ENCODE measurements at regions not wholly inside any gene's neighbourhood (a gene's known extent, or its start where the extent isn't known, plus 50 kb on each side); places are given as distances from the start of the nearest gene placed in this dataset.
"Not testable (repeated sequence)": the region's sequence is repeated elsewhere in the genome, so short reads cannot be mapped to it uniquely, and the experiment has no call there.

DNA sequence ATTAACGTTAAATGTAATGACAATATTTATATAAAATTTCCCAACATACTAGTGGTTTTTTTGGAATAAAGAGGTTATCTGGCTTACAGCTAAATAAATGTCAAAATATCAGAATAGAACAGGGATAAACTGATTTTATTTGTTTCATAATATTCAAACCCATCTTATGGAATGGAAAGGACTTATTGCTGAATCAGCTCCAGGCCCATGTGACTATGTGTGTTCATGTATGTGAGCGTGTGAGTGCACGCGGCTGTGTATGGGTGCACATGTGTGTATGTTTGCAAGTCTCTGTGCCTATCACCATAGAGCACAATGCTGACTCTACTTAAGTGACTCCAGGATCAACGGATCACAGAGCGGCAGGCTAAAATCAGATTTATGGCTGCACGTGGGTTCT, 392.3 kb upstream of the GRM7 start:
- no peak for DNase-seq

DNA sequence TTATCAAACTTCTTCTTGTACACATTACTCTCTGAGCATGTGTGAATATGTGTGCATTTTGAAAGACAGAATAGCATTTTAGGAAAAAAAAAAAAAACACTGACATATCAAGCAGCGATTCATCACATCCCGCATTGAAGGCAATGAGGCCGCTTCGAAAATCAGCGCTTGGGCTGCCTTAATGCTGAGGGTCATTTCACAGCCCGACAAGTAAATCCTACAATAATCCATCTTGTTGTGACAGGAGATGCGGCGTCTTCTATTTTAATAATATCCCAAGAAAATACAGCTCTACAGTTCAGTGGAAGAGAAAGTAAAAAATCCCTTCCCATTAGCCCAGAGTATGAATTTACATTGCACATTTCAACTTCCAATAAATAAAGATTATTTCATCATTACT, 389.2 kb upstream of the GRM7 start:
- DNase-seq, result no peak

DNA sequence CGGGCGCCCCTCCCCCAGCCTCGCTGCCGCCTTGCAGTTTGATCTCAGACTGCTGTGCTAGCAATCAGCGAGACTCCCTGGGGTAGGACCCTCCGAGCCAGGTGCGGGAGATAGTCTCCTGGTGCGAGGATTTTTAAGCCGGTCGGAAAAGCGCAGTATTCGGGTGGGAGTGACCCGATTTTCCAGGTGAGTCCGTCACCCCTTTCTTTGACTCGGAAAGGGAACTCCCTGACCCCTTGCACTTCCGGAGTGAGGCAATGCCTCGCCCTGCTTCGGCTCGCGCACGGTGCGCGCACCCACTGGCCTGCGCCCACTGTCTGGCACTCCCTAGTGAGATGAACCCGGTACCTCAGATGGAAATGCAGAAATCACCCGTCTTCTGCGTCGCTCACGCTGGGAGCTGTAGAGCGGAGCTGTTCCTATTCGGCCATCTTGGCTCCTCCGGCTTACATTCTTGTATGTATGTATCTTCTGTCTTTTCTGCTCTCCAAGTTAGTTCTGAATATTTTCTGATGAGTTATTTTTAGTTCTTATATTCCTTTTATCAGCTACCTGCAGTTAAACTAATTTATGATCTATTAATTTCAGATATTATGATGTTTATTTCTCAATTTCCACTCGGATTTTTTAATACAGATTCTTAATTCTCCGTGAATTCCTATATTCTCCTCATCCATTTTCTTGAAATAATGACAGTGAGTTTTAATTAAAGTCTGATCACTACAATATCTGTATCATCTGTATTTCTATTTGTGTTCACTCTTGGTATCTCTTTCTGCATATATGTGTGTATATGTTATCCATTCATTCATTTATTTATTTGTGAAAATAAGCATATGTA, 370.2 kb upstream of the GRM7 start:
- DNase-seq, result not testable (repeated sequence)

DNA sequence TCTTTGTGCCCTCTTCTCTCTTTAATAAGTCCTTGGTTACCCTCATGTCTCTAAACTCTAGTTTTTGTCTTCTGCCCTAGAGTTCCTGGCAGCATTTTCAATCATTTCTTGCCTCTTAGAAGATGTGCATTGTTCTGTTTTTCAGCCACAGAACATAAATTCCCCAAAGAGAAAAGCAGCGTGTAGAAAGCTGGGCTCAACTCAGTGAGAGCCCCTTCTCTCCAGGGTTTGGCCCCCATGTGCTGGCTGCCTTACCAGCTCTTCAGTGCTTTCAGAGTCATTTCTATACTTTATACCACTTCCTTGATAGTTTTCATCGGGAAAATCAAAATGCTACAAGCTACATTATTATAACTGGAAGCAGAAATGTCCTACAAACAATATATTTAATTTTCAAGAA, 369.1 kb upstream of the GRM7 start:
- no peak for DNase-seq

DNA sequence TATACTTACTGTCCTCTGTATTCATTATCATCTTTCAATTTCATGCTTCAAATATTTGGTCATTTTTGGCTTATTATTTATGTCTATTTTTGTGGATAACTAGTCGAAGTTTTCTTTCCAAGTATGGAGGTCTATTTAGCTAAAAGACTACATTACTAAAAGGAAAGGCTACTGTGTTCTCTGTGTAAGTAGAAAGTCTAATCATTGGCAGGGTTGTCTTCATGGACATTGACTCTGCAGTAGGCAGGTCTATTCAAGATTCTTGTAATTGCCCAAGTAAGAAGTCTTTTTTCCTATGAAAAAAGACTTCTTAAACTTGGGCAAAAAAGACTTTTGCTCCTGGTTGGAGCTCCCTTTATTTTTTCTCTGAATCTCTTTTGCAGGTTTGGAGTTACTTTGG, 368.6 kb upstream of the GRM7 start:
- no peak for DNase-seq

DNA sequence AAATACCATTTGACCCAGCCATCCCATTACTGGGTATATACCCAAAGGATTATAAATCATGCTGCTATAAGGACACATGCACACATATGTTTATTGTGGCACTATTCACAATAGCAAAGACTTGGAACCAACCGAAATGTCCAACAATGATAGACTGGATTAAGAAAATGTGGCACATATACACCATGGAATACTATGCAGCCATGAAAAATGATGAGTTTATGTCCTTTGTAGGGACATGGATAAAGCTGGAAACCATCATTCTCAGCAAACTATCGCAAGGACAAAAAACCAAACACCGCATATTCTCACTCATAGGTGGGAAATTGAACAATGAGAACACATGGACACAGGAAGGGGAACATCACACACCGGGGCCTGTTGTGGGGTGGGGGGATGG, 362.0 kb upstream of the GRM7 start:
- DNase-seq, result not testable (repeated sequence)

DNA sequence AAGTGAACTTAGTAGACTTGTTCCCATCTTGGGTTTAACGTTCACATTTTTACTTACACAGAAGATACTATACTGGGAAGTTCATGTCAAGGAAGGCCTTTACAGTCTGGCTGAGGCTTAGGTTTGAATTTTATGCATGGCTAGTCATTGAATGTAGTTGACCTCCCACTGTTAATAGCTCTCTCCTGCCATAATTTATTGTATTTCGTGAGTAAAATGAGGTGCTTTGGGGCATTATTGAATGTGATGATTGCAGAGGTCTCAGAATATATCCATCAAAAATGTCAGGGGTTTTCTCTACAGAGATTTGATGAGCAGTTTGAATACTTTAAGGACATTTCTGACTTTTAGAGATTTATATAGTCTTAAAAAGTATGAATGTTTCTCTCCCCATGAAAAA, 356.6 kb upstream of the GRM7 start:
- no peak for DNase-seq

DNA sequence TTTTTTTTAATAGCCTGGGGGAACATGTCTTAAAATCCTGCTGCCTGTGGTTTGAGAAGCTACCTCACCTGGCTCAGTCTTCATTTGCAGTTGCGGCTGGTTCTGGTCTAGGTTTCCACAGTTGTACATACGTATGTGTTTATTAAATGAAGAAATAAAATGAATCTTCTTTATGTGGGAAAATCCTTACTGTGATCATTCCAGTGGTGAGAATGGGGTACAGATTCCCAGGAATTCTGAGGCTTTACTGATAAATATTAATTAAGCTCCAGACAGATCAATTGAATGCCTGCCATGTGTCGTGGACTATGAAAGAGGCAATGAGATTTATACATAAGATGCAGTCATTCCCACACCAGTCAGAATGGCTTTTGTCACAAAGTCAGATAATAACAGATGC, 356.1 kb upstream of the GRM7 start:
- DNase-seq, result no peak

DNA sequence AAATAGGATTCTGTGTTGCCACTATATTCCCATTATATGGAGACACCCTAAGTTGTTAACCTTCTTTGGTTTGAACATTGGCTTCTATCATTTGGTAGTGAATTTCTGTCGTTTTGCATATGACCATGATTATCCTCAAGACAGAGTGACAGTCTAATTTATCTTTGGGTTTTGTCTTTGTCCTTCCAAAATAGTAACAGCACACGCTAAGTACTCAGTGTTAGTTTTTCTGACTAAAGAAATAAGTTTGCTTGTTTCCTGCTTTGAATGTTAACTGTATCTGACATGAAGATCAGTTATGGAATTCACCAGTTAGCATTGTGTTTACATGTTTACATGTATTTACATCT, 352.5 kb upstream of the GRM7 start:
- no peak for DNase-seq

DNA sequence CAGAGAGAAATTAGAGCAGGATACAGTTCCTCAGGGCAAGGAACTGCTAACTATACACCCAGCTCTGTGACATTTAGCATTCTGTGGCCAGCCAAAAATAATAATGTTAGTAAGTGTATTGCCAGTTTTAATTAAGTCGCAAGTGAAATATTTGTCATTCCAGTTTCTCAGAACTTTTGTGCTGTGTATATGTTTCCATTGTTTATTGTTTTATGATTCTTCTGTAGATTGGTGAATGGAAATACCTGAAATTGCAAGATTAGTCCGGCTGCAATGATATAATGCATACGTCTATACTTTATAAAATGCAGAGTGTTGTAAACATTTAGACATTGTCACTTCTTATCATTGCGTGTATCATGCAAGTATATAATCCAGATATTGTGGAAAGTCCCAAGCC, 351.3 kb upstream of the GRM7 start:
- no peak for DNase-seq

DNA sequence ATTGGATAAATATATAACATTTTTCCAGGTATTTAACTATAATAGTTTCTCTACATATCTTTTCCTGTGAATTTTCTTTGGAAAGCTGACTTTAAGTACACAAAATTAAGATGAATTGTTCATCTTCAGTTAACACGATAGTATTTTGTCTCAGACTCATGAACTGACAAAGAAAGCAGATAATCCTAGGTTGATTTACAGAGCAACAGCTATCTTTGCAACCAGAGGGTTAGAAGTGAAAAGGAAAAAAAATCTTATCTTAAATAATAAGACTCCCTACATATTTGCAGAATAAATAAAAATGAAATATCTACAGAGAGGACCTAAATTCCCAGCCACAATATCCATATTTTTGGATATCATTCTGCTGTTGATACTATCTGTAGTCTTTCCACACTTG, 350.2 kb upstream of the GRM7 start:
- no peak for DNase-seq

DNA sequence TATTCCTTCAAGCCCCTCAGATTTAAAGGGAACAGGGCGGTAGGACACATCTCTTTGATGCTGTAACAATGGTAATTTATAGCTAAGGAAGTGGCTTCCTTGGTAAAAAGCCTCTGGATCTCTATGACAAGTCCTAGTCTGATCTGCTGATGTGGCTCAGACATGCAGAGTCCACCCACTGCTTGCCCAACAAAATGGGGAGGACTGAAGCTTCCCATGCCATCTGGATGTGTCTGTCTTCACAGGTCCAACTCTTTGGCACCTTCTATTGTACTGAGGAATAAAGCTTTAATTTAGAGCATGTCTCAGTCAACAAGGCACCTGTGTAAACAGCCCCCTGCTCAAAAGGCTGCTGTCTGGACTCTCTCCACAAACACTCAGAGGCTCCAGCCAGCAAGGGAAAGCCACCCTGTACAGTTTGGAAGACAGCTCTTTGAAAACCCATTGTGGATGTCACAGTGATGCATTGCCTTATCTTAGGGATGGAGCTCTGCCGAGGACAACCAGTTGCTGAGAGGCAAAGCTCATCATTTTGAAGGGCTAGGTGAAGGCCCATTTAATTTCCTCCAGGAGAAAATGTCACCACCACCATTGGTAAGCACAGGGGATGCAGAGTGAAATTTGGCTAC, 348.6 kb upstream of the GRM7 start:
- DNase-seq, result no peak

DNA sequence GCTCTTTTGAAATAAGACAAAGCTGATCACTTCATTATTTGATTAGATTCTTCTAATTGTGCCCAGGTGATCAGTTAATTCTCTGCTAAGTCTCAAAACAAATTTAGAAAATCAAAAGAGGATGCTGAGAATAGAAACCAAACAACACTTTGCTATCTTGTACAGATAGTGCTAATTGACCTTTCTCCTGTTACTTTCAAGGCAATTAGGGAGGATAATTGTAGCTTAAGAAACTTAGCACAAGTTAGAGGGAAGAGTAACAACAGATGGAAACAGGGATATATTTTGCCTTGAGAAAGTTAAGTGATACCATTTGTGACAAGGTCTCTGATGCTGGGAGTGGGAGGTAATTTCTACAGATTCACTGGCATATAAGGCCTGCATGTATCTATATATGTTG, 344.8 kb upstream of the GRM7 start:
- no peak for DNase-seq

DNA sequence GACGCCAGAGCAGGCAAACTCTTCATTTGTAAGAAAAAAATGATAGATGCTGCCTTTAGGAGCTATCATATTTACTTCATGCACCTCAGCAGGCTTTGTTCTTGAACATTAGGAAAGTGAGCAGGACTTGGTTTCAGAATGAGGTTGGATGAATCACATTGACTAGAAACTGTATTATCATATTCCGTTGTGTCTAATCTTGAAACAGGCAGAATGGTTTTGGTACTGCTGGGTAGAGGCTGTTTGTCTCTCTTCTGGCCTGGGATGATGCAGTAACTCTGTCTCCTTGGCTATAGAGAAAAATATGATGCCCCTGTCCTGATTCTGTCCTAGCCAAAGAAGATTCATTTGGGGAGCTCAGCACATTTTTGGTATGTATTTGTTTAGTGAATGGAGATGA, 344.2 kb upstream of the GRM7 start:
- no peak for DNase-seq

DNA sequence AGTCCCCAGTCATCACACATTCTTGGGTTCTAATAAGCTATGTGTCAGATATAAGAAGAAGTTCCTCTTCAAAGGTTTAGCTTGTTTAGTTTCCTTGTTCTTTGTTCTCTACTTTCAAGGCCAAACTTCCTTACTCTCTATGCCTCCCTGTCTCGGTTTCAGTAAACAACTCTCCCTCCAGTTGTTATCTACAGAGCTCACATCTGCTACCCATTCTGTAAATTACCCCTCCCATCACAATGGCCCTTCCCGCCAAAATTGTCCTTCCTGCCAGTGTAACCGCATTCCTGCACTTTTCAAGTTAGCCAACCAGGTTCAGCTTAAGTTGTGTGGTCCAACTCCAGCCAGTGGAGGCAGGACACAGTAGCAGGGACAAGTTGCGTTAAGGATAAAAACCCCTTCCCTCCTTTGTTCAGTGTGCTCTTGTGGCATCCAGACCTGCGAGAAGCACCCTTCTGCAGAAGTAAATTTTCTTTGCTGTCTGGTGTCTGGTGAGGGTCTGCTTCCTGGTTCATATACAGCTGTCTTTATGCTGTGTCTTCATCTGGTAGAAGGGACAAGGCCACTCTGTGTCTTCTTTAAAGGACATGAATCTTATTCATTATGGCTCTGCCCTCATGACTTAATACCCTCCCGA, 342.1 kb upstream of the GRM7 start:
- DNase-seq, result no peak

DNA sequence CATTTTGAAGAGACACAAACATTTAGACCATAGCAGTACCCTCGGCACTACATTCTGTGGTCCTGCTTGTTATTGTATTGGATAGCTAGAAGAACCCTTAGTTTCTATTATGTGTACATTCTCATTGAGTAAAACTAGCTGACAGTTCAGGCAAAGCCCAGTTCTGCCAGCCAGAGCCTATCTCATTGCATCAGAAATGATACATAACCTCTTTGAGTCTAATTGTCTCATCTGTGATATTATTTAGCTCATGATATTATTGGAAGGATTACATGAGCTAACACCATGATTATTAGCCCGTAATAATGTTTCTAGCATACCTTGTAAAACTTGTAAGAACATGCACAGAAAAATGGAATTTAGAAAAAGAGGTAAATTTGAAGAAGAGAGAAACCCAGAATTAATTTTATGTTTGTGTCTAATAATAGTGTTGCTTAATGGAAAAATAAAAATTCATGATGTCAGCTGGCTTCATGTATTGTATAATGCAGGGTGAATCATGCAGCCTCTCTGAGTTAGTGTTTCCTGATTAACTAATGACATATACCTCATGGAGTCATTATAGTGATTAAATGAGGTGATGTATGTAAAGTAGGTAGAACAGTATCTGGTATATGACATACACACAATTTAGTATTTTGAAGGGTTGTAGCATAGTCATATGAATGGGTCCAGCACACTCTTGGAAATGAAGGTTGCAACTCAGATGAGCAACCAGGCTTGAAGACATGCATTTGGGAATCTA, 339.4 kb upstream of the GRM7 start:
- DNase-seq, result no peak

DNA sequence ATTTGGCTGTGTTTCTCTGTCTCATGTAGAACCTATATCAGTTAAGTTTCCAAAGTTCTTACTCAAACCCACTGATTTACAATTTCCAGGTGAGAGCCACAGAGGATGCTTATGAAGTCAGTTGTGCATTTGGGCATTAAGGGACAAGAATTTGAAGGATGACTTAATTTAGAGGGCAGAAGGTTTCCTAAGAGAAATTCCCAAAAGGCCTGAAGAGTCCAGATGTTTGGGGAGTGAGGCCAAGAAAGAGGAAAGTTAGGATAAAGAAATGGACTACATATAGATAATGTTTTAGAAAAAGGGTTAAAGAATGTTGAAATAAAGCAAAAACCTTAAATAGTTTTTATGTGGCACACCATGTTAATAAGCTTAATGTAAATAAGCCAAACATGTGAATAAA, 338.7 kb upstream of the GRM7 start:
- DNase-seq, result no peak

DNA sequence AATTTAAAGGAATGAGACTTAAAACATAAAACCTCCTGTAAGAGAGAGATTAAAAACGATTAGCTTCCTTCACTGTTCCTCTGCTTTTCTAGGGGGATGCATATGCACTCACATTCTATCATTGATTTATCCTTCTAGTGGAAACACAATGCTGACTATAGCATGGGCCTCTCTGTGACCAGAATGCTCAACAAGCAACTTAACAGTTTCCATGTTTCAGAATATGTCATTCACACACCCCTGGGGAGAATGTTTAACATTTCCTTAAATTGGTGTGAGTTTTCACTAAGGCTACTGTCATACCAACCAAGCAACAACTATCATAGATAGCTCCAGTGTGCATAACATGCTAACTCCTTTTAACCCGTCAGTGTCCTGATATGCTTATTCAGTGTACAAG, 337.9 kb upstream of the GRM7 start:
- no peak for DNase-seq

DNA sequence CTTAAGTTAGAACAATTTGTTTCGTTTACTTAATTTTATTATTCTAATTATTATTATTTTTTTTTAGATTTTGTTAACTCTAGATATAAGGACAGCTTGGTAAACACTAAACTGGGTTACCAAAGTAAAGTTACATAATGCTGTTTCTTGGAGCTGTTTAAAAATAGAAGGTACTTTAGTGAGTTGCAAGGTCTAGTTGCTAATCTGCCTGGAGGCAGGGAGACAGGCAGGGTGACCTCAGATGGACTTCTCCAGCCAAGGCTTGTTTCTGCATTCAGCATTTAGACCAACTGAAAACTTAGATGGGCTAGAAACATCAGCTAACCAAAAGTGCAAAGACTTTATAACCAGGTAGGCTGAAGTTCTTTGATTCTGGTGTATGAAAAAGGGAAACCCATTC, 336.4 kb upstream of the GRM7 start:
- no peak for DNase-seq

DNA sequence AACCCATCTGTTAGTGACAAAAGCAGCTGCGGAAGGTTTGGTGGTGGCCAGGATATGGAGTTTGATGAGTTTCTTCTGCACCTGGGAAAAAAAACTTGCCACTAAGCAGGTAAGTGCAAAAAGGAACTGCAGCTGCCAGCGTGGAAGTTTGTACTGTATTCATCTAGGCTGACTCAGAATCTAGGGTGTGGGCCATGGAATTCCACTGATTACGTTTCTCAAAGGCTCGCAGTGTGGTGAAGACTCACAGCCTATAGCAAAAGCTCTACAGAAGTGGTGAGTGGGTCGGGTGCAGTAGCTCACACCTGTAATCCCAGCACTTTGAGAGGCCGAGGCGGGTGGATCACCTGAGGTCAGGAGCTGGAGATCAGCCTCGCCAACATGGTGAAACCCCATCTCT, 334.6 kb upstream of the GRM7 start:
- DNase-seq, result no peak

DNA sequence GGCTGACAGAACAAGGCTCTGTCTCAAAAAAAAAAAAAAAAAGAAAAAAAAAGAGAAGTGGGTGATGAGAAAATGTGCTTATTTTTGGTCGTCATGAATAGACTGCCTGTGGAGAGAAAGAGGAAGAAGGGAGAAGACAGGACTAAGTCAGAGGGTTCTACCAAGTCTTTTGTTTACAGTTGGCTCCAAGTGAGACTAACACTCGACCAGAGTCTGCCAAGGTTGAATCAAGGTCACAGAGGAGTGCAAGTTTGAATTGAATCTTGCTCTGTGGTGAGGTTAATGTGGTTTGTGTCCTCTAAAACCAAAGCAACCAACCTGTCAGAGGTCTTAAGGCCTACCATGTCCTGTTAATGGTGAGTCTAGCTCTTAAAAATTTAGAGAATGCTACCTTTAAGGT, 334.1 kb upstream of the GRM7 start:
- no peak for DNase-seq

DNA sequence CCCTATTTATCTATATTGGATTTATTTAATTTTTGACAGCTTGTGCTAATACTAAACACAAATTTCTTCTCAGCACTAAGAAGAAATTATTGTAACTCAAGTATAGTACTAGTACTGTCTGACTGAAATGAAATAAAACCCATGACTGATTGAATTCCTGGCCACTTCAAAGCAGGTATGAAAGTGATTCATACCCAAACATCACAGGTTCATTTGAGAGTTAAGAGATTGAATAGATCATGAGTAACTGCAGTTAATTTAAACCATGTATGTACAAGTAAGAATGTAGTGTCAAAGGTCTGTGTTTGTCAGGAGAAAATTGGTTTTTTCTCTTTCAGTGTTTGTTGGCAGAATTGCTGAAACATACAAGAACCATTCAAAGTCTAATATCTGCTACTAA, 332.0 kb upstream of the GRM7 start:
- DNase-seq, result no peak

DNA sequence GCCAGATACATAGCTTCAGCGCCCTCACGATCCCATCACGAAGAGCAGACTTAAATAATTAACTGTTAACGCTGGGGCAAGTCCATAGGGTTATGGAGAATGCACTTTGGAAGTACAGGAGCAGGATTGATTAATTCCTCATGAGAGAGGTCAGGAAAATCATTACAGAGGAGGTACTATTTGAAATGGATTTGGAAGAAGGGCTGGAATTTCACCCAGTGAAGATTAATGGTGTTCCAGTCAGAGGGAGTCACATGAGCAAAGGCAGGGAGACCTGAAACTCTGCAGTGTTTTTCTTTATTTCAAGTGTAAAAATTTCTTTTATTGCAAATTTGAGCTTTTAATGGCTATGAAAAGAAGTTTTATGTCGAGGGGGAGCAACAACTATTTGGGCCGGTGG, 329.8 kb upstream of the GRM7 start:
- DNase-seq, result no peak

DNA sequence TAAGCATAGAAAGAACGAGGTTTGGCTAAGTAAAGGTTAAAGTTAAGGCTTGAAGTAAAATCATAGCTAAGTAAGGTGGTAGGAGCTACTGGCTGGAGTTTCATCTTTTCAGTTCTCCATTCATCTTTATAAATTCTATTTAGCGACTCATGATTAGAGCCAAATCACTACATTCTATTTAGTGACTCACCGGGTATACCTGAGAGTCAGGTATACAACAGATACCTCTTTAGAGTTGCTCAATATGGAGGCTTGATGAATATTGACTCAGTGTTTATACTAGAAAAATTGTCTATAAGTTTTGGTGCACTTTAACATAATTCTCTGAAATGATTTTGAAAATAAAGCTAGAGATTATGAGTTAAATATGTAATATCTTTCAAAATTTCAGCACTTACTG, 328.8 kb upstream of the GRM7 start:
- no peak for DNase-seq
